Right kidney (tissue), 1 donor: ENCODE measurements at regions not wholly inside any gene's neighbourhood (a gene's known extent, or its start where the extent isn't known, plus 50 kb on each side); places are given as distances from the start of the nearest gene placed in this dataset.

Experiments used
- DNase-seq: peaks from one replicate; pipeline ENCODE4 v3.0.0-alpha.2; 2016

- DNase-seq = no peak
Observed at GRCh38 chr14:65225299-65226159, 123.2 kb upstream of the MAX start.

GRCh38 chr14:65226824-65227604, 124.7 kb upstream of the MAX start:
- DNase-seq = no peak

GRCh38 chr14:65228436-65228835, 126.1 kb upstream of the MAX start:
- no peak for DNase-seq

- no peak for DNase-seq
Observed at GRCh38 chr14:65228956-65229747, 126.8 kb upstream of the MAX start.

DNA sequence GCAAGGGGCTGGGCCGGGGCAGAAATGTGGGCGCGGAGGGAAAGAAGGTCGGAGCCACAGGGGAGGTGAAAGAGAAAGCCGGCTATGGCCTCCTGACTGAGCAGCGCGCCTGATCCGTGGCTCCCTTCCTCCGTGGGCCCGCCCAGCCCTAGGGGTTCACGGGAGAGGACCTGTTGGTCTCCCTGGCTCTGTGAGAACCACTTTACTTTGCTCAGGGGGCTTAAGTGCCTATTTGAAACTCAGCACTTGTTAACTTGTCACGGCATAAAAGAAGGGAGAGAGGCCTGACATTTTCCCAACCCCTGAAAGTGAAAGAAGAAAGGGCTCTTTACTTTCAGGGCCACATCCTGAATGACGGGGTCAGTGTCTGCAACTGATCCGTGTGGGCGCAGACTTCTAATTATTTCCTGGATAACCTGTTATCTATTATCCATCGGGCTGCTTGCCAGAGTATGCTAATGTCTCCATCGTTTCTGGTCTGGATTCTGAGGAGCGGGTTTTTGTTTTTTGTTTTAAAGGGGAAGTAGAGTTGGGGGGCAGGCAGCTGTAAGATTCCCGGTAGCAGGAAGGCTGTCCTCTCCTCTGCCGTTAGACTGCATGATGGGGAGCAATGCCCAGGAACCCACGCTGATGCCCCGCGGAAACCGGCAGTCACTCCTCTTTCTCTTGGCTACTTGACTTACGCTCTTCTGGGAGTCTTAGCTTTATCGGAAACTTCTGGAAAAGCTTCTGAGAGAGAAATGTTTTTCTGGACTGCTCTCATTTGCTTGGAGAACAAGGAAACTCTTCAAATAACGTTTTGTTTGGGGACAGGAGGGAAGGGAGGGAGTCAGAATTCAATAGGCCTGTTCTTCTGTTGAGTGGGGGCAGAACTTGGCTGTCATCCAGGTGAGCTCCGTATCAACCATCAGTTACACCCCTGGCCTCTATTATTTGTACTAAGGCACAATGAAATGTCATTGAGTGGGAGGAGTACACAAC, 127.7 kb upstream of the MAX start:
- peak; percentile 63 for DNase-seq

- no peak for DNase-seq
Observed at GRCh38 chr14:65231286-65231980, 129.1 kb upstream of the MAX start.

- DNase-seq = no peak
Observed at GRCh38 chr14:65234752-65235361, 132.5 kb upstream of the MAX start.

DNA sequence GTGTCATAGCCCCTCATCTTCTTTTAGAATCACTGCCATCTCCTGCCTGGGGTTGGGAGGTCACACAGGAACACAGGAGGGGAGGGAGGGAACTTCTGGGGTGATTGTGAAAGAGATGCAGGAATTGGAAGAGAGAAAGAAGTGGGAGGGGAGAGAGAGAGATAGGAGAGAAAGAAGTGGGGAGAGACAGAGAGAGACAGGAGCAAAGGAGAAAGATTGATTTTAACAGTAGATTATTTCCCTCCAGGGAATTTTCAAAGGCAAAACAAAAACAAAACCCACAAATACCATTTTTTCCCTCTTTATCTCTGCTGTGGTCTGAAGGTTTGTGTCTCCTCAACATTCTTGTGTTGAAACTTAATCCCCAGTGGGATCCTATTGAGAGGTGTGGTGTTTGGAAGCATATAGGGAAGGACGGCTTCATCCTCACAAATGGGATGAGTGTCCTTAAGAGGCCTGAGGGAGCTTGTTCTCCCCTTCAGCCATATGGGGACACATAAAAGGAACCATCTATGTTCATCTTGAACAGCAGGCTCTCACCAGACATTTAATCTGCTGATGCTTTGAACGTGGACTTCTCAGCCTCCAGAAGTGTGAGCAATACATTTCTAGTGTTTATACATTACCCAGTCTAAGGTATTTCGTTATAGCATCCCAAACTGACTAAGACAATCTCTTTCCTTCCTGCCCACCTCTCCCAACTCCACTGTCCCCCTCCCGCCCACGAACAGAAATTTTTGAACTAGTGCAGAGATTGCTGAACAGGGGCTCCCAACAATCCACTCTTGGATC, 134.9 kb upstream of the MAX start:
- DNase-seq = no peak

- no peak for DNase-seq
Observed at GRCh38 chr14:65237941-65238340, 135.6 kb upstream of the MAX start.

- no peak for DNase-seq
Observed at GRCh38 chr14:65238456-65238855, 136.1 kb upstream of the MAX start.

DNA sequence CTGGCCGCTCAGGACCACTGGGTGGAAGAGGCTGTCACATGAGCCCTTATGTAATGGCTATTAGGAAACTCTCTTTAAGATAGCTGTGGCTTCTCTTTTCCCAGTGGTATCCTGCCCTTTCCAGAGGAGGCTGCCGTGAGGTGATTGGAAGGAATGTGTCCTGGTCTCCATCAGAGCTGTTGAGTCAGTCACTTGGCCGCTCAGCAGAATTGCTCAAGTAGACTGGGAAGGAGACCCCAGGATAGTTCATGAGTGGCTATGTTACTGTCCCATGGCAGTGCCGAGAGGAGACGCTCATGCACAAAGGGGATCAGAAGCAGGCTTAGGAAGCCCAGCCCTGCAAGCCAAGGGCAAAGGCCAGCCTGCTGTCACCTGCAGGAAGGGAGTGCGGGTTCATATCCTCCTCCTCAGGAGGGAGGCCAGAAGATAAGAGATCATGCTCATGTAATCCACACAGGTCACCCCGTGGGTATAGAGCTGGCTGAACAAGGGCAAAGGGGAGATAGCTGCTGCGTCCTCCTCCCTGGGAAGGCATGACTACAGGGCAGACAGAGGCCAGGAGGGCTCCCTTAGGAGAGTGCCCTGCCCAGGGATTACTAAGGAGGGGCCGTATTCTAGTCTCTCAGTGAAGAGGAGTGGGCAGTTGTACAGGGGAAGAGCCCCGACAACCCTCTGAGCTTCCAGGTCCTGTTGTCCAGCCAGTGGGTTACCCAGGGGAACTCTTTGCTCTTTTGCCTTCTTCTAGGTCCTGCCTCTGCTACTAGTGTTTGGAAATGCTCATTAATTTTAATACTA, 137.0 kb upstream of the MAX start:
- no peak for DNase-seq

- DNase-seq = no peak
Observed at GRCh38 chr14:65239938-65240296, 137.6 kb upstream of the MAX start.

- no peak for DNase-seq
Observed at GRCh38 chr14:65241125-65241752, 138.9 kb upstream of the MAX start.

DNA sequence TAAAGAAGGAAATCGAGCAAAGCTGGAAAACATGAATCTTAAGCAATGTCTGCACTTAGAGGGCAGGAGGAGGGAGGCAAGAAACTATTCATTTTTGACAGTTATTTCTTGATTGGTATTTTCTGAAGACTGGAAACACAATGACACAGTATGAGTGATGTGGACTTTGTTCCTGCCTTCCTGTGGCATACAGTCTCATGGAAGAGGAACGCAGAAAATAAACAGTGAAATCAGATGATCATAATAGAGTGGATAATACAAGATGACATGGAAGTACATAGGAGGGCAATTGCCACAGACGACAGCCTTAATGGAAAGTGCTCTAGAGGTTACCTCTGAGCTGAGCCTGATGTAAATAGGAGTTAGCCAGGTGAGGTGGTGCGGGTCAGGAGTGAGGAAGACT, 140.4 kb upstream of the MAX start:
- no peak for DNase-seq

DNA sequence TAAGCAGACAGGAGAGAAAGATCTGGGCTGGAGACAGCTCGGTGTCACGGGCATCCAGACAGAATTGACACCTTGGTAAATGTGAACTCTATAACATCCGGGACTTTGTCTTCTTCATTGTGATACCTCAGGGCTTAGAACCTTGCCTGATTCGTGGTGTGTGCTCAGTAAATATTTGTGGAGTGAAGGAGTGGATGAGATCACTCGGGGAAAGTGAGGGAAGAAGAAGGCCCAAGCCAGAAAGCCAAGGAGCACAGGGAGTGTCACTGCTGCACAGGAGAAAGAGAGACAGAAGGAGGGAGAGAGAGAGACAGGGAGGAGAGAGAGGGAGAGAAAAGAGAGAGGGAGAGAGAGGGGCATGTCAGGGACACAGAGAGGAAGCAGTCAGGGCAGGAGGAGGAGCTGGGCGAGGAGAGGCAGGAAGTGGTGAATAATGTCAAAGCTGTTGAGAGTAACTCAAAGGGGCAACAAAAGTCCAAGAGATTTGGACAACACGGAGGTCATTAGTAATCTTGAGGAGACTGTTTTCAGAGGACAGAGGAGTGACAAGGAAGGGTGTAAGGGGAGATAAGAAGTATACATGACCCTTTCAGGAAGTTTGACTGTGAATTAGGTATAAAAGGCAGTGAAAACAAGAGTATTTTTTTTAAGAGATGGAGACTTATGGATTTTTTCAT, 141.6 kb upstream of the MAX start:
- no peak for DNase-seq

DNA sequence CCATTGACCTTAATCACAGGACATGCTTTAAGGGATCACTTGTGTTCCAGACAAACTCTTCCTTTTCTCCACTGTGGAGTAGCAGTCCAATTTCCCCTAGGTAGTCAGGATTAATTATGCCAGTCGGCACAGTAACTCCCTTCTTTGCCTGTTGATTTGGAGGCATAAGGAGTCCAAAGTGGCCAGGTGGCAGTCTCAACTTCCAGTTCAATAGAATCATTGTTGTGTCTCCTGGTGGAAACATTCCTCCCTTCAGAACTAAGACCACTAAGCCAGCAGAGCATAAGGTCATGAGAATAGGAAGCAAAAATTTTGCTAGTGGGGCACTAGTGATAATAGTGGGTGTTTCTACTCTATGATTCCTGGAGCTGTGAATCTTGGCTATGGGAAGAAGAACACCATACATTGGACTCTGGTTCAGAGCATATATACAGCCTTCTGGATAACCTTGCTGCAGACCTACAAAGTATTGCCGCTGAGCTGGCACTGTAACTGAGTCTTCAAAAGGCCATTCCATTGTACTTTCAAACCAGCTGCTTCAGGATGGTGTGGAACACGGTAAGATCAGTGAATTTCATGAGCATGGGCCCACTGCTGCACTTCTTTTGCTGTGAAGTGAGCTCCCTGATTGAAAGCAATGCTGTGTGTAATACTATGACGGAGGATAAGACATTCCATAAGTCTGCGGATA, 147.3 kb upstream of the MAX start:
- no peak for DNase-seq

DNA sequence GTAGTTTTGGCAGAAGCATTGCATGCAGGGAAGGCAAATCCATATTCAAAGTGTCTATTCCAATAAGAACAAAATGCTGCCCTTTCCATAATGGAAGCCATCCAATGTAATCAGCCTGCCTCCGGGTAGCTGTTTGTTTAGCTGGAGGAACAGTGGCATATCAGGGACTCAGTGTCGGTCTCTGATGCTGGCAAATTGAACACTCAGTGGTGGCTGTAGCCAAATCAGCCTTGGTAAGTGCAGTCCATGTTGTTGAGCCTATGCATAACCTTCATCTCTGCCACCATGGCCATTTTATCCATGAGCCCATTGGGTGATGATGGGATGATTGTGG, 147.8 kb upstream of the MAX start:
- no peak for DNase-seq
